ENCODE measurements at regions not wholly inside any gene's neighbourhood (a gene's known extent, or its start where the extent isn't known, plus 50 kb on each side); places are given as distances from the start of the nearest gene placed in this dataset.
"Not testable (repeated sequence)": the region's sequence is repeated elsewhere in the genome, so short reads cannot be mapped to it uniquely, and the experiment has no call there.

DNA sequence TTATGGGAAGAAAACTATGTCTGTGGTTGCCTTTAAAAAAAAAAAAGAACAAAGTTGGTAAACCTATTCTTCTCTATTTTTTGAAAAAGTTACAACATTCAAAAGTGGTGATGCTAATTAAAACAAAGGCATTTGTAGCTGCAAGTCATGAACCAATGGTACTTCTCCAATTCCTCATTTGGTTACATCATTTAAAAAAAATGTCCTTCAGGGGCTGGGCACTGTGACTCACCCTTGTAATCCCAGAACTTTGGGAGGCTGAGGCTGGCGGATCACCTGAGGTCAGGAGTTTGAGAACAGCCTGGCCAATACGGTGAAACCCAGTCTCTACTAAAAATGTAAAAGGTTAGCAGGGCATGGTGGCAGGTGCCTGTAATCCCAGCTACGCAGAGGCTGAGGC is 574.6 kb downstream of the VGLL3 start:
- no peak for DNase-seq (ENCODE audit: low spot score in 2 of 2)
- H3K36me3 Mint-ChIP-seq = no peaks in the 10 kb centered on the region
- H3K4me3 Mint-ChIP-seq = no peak overlapping the region

DNA sequence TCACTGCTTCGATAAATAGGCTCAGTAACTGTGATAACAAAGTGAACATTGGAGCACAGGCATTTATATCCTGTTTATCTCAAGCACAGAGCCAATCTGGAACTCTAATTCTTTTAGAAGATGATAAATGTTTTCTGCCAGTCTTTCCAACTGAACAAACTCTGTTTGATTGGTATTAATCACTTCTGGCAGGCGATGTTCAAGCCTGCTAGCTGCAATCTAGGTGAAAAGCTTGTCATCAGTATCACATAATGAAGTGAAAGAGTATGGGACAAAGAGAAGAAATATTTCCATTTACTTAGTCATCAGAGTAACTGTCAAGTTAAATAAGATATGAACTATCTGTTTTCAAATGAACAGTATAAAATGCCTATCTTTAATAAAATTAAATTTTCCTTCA is 577.3 kb downstream of the VGLL3 start:
- no peak for DNase-seq (ENCODE audit: low spot score in 2 of 2)
- no peaks in the 10 kb centered on the region for H3K36me3 Mint-ChIP-seq
- no peak overlapping the region for H3K27ac Mint-ChIP-seq
- no peaks in the 10 kb centered on the region for H3K4me1 Mint-ChIP-seq
- no peak overlapping the region for H3K4me3 Mint-ChIP-seq
- H3K9me3 Mint-ChIP-seq = peaks cover 17% of the 10 kb centered on the region
- no peak for ATAC-seq

More for the DNA sequence above, 574.6 kb downstream of the VGLL3 start:
- Mint-ChIP-seq H3K27ac (no peak overlapping the region), H3K4me1 (no peaks in the 10 kb centered on the region), H3K9me3 (peaks cover 15% of the 10 kb centered on the region)
- no peak for ATAC-seq

DNA sequence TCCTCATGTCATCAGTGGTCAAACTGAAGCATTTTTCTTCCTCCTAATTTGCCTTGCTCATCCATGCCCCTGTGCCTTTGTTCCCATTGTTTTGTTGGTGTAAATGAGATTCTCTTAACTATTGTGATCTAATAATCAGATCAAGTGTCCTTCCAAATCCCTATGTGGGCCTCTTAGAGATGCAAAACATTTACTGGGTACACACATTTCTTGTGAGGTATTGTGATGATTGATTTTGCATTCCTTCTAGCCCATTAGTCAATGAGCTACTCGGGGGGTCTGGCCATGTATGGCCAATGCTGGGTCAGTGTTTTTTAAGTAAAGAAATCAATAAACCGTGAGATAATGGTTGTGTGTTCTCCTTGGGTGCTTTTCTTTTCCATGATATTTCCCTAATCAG is 580.4 kb downstream of the VGLL3 start:
- H3K9me3 Mint-ChIP-seq = peaks cover 22% of the 10 kb centered on the region
- ATAC-seq (no peak), DNase-seq (ENCODE audit: low spot score in 2 of 2) (no peak)
- H3K4me3 Mint-ChIP-seq = no peak overlapping the region
- H3K36me3 Mint-ChIP-seq = no peaks in the 10 kb centered on the region
- no peaks in the 10 kb centered on the region for H3K4me1 Mint-ChIP-seq
- H3K27ac Mint-ChIP-seq = no peak overlapping the region

DNA sequence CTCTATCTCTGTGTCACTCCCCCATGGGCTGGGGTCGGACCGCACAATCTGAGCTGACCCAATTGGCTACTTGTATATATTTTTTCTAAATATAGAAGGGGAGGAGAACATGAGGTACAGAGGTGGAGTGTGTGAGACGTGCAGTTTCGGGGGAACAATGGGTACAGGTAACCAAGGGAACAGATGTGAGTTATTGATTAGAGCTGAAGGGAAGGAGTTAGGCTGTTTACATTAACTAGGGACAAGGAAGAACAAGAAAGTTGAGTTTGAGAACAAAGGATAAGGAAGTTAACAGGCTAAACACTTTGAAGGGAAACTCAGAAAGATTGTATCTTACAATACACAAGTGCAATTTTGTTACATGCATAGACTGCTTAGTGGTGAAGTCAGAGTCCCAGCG is 601.2 kb downstream of the VGLL3 start:
- not testable (repeated sequence) for DNase-seq (ENCODE audit: low spot score in 2 of 2); H3K4me1 Mint-ChIP-seq; H3K4me3 Mint-ChIP-seq; H3K27ac Mint-ChIP-seq; H3K36me3 Mint-ChIP-seq; ATAC-seq
- peaks cover 15% of the 10 kb centered on the region for H3K9me3 Mint-ChIP-seq

DNA sequence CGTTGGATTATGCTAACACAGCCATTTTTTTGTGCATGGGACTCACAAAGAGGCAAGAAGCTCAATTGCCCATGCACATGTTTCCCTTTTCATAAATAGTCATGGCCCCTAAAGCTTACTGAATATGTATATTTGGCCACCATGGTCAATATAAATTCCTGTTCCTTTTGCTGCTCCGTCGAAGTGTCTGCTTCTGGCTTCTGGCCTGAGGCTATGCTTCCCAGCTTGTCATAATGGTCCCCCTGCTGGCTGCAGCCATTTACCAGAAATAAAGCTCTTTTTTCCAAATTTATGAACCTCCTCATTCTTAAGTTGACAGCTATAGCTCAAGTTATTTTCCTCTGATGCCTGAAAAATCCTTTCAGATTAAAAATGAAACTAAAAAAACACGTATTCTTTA is 602.1 kb downstream of the VGLL3 start:
- Mint-ChIP-seq H3K9me3 (peaks cover 13% of the 10 kb centered on the region), H3K4me1 (no peaks in the 10 kb centered on the region), H3K4me3 (no peak overlapping the region), H3K27ac (no peak overlapping the region), H3K36me3 (no peaks in the 10 kb centered on the region)
- DNase-seq (ENCODE audit: low spot score in 2 of 2) (no peak), ATAC-seq (no peak)

DNA sequence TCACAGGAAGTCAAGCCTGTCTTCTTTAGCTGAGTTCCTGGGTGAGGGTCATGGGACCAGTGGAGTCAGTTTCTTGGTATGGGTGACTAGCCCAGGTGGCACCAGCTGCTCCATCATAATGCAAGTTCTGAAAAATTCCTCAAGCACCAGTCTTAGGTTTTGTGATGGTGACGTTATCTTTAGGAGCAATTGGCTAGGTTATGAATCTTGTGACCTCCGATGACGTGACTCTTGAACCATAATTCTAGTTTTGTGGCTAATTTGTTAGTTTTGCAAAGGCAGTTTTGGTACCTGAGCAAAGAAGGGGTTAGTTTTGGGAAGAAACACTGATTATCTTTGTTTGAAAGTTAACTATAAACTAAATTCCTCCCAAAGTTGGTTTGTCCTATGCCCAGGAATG is 608.4 kb downstream of the VGLL3 start:
- Mint-ChIP-seq H3K27ac (no peak overlapping the region), H3K9me3 (peaks cover 14% of the 10 kb centered on the region), H3K36me3 (no peaks in the 10 kb centered on the region), H3K4me1 (no peaks in the 10 kb centered on the region), H3K4me3 (no peak overlapping the region)
- DNase-seq (ENCODE audit: low spot score in 2 of 2) (no peak), ATAC-seq (no peak)

DNA sequence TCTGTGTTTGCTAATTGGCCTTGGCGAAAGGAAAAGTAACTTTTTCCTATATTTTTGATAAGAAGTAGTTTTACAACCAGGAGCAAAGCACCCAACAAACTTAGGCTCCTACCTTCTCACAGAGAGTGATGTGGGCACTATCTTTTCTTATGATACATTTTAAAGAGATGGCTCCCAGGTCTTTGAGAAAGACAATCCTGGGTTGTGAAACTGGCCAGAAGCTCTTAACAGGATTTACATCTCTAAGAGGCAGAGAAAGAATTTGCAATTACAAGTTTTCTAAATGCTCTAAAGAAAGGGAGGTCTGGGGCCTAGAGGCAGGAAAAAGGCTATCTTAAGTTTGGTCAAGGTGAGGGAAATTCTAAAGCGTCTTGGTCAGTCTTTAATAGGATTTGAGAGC is 609.7 kb downstream of the VGLL3 start:
- Mint-ChIP-seq H3K4me1 (no peaks in the 10 kb centered on the region), H3K36me3 (no peaks in the 10 kb centered on the region), H3K9me3 (peaks cover 11% of the 10 kb centered on the region), H3K4me3 (no peak overlapping the region), H3K27ac (no peak overlapping the region)
- ATAC-seq = no peak
- no peak for DNase-seq (ENCODE audit: low spot score in 2 of 2)

DNA sequence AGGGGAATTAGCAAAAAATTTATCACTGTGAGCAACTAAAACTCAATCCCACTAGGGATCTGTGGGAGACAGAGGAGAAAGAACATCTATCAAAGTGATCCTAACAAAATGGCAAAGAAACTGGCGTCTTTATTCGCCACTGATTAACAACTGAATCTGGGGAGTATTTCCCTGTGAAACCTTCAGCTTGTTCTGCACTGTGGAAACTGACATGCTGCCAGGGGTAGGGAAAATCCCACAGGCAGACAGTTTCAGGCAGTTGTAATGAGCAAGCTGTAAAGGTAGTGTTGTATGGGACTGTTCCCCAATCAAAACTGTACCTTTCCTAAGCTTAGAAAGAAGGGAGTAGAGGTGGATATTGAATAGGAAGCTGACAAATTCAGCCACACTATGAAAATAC is 611.7 kb downstream of the VGLL3 start:
- peaks cover 10% of the 10 kb centered on the region for H3K9me3 Mint-ChIP-seq
- H3K4me1 Mint-ChIP-seq = no peaks in the 10 kb centered on the region
- DNase-seq (ENCODE audit: low spot score in 2 of 2) = no peak
- no peak overlapping the region for H3K4me3 Mint-ChIP-seq
- no peak for ATAC-seq
- no peak overlapping the region for H3K27ac Mint-ChIP-seq
- H3K36me3 Mint-ChIP-seq = no peaks in the 10 kb centered on the region

DNA sequence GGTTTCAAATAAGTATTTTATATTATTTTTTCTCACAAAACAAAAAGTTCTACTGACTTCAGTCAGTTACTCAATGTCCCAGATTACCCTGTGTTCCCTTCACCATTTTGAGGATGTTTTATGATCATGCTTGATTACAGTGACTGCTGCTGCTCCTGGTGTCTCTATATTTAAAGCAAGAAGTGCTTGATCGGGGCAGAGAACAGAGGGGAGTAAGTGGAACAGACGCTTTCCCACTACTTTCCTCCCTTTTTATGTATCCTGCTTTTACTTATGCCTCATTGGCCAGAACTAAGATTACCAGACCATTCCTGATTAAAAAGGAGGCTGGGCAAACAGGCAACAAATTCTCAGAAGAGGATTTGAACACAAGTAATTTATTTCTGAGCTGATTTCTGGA is 612.1 kb downstream of the VGLL3 start:
- Mint-ChIP-seq H3K27ac (no peak overlapping the region), H3K4me3 (no peak overlapping the region), H3K9me3 (peaks cover 10% of the 10 kb centered on the region), H3K4me1 (no peaks in the 10 kb centered on the region), H3K36me3 (no peaks in the 10 kb centered on the region)
- DNase-seq (ENCODE audit: low spot score in 2 of 2) (no peak), ATAC-seq (no peak)

DNA sequence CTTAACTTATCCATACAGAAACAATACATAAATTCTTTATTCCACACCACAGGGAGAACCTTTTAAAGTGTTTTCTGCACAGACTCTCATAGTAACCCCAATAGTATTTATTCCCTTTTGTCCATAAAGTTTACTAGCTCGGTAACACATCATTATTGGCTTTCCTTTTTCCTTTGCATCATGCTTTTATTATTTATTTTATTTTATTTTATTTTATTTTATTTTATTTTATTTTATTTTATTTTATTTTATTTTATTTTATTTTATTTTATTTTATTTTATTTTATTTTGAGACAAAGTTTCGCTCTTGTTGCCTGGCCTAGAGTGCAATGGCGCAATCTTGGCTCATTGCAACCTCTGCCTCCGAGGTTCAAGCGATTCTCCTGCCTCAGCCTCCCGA is 655.4 kb downstream of the VGLL3 start:
- not testable (repeated sequence) for H3K27ac Mint-ChIP-seq; DNase-seq (ENCODE audit: low spot score in 2 of 2); H3K4me1 Mint-ChIP-seq; H3K4me3 Mint-ChIP-seq; ATAC-seq; H3K36me3 Mint-ChIP-seq
- peaks cover 13% of the 10 kb centered on the region for H3K9me3 Mint-ChIP-seq

DNA sequence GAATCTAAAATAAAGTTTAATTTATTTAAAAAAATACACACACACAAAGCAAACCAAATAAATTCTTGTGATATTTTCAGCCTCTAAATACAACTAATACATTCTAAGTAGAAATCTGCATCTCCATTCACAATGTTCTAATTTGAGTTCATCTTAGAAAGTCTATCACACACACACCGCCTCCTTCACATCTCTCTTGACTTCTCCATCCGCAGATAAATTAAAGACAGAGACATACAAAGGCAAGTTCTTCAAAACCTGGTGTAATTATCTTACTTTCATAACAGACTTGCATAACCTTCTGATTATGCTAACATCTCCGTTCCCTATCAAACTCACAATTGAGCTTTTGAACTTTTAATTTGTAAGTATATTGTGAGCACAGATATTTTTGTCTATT is 657.3 kb downstream of the VGLL3 start:
- DNase-seq (ENCODE audit: low spot score in 2 of 2) = no peak
- H3K4me3 Mint-ChIP-seq = no peak overlapping the region
- peaks cover 8% of the 10 kb centered on the region for H3K9me3 Mint-ChIP-seq
- no peaks in the 10 kb centered on the region for H3K4me1 Mint-ChIP-seq
- H3K27ac Mint-ChIP-seq = no peak overlapping the region
- no peak for ATAC-seq
- H3K36me3 Mint-ChIP-seq = no peaks in the 10 kb centered on the region

DNA sequence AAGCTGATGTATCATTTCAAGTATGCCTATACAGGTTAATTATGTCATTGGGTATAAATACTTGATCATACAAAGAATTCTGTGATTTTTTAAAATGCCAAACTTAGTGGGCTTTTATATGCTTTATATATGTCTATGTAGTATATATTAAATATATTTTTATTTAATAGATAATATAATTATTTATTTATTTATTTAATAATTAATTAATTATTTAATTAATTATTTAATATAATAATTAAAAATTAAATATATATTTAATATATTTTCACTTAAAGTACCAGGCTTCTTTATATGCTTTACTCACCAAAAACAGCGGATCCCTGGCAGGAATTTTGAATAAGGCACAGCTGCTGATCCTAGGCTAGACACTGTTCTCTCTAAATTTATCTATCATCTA is 687.0 kb downstream of the VGLL3 start:
- H3K4me3 Mint-ChIP-seq = no peak overlapping the region
- H3K4me1 Mint-ChIP-seq = no peaks in the 10 kb centered on the region
- H3K9me3 Mint-ChIP-seq = peaks cover 24% of the 10 kb centered on the region
- no peak overlapping the region for H3K27ac Mint-ChIP-seq
- no peaks in the 10 kb centered on the region for H3K36me3 Mint-ChIP-seq
- DNase-seq (ENCODE audit: low spot score in 2 of 2) = no peak
- ATAC-seq = no peak

DNA sequence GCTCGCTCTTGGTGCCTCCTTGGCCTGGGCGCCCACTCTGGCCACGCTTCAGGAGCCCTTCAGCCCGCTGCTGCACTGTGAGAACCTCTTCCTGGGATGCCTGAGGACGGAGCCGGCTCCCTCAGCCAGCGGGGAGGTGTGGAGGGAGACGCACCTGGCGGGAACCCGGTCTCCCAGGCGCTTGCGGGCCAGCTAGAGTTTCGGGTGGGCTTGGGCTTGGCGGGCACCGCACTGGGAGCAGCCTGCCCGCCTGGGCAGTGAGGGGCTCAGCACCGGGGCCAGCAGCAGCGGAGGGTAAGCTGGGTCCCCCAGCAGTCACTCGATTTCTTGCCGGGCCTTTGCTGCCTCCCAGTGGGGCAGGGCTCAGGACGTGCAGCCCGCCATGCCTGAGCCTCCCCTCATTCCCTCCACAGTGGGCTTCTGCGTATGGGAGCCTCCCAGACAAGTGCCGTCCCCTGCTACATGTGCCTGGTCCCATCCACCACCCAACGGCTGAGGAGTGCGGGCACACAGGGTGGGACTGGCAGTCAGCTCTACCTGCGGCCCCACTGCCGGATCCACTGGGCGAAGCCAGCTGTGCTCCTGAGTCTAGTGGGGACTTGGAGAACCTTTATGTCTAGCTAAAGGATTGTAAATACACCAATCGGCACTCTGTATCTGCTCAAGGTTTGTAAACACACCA is 708.7 kb downstream of the VGLL3 start:
- DNase-seq (ENCODE audit: low spot score in 2 of 2) (no peak), ATAC-seq (no peak)
- peaks cover 11% of the 10 kb centered on the region for H3K9me3 Mint-ChIP-seq
- H3K4me1 Mint-ChIP-seq = no peaks in the 10 kb centered on the region
- H3K27ac Mint-ChIP-seq = no peak overlapping the region
- no peak overlapping the region for H3K4me3 Mint-ChIP-seq
- H3K36me3 Mint-ChIP-seq = no peaks in the 10 kb centered on the region

DNA sequence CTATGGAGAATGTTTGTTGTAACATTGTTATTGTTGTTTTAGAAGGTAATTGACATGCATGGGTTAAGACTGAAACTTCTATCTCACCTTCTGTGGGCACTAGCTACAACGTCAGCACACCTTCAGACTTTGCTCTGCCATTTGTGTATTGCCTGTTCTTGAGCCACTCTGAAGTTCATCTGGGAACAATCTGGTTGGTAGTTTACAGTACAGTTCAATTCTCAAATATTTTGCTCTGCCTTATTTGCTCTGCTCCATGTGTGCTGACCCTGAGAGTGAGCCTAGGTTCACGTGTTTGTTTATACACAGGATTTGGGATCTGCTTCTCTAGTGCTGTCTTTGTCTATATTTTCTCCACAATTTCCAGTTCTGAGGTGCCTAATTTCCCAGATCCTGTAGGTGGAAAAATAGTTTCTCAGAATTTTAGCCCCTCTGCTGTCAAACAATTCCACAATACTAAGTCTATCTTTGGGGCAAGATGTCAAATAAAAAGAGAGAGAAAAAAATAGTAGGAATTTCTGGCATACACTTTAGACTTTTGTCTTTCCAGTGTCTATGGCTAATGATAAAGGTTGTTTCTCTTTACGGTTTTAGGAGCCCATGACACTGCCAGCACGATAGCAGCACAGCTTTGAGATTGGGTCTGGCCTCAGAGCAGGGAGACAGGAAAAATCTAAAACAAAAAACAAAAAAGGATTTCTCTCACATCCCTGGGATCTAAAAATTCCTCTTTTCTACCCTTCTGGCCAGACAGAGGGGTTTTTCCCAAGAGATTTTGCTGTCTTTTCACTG is 721.4 kb downstream of the VGLL3 start:
- H3K36me3 Mint-ChIP-seq = no peaks in the 10 kb centered on the region
- no peak for DNase-seq (ENCODE audit: low spot score in 2 of 2)

DNA sequence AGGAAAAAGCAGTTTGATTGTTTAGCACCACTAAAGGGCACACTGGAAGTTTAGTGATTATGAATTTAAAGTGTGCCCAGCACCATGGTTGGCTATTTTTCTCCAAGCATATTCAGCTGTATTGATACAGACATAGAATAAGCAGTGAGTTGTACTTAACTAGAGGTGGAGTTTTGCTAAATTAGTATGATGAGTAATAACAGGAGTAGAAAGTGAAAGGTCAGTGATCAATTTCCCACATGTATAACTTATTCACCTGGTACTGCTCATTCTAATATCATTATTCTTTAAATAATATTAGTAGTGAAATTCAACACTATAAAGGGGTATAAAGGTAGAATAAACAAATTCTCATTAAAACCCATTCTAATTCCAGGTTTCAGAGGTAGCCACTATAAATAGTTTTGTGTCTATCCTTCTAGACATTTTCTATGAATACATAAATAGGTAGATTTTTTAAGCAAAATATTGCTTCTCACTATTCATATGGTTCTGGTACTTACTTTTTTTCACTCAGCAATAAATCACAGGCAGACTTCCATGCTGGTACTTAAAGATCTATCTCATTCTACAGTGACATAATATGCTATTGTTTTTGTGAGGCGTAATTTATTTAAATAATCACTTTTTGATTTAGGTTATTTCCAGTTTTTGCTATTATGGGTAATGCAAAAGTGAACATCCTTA is 732.9 kb downstream of the VGLL3 start:
- Mint-ChIP-seq H3K27ac (no peak overlapping the region), H3K9me3 (peaks cover 23% of the 10 kb centered on the region), H3K36me3 (no peaks in the 10 kb centered on the region), H3K4me1 (no peaks in the 10 kb centered on the region), H3K4me3 (no peak overlapping the region)
- no peak for ATAC-seq
- no peak for DNase-seq (ENCODE audit: low spot score in 2 of 2)

More for the DNA sequence above, 721.4 kb downstream of the VGLL3 start:
- H3K4me1 Mint-ChIP-seq = no peaks in the 10 kb centered on the region
- ATAC-seq = no peak
- peaks cover 9% of the 10 kb centered on the region for H3K9me3 Mint-ChIP-seq
- H3K4me3 Mint-ChIP-seq = no peak overlapping the region
- H3K27ac Mint-ChIP-seq = no peak overlapping the region

DNA sequence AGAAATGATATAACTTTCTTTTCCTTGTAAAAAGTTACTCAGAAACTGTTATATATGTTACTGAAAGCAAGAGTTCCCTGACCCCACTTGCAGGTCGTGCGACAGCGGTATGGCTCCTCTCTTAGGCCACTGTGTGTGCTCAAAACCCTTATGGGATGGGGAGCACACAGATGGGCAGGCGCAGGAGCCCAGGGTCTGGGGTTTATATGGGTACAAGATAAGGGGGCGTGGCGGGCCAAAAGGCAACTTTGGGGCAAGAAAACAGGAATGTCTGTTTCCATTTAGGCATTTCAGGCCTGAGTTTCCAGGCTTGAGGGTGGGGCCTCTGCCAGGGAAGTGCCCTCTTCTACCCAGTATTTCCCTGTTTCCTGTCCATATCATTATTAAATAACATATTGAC is 736.5 kb downstream of the VGLL3 start:
- no peak for DNase-seq (ENCODE audit: low spot score in 2 of 2)
- Mint-ChIP-seq H3K36me3 (no peaks in the 10 kb centered on the region), H3K4me3 (no peak overlapping the region), H3K27ac (no peak overlapping the region), H3K9me3 (peaks cover 20% of the 10 kb centered on the region), H3K4me1 (no peaks in the 10 kb centered on the region)
- ATAC-seq = no peak
